AG08395 (cell line): ENCODE measurements at regions not wholly inside any gene's neighbourhood (a gene's known extent, or its start where the extent isn't known, plus 50 kb on each side); places are given as distances from the start of the nearest gene placed in this dataset.

Source experiments
- DNase-seq: peaks from one replicate; pipeline ENCODE4 v3.0.0; 2012; ENCODE audit warnings: mixed read lengths, low spot score

DNA sequence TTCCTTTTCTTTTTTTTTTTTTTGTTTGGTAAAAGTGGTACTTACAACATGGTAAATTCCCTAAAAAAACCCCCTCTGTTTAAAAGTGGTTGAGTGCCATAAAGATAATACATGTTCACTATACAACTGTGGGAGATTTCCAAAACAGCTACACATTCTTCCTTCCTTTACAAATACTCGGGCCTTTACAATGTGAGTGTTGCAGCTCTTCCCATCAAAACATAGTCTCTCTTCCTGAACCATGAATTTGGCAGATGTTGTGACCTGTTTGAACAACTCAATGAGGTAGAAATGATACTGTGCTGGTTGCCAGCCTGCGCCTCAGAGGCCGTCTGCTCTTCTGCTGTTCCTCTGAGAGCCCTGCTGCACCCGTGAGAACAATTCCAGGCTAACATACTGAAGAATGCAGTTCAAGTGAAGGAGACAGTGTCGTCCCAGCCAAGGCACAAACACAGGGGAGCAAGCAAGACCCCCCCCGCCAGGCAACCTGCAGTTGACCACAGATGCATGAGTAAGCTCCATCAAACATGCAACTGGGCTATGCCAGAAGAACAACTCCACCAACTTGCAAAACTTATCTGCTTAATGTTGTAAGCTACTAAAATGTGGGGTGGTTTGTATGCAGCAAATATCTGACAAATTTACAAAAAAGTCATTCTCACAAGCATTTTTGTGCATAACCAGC, 645.0 kb downstream of the PCDH7 start:
- DNase-seq, result peak; percentile 3

DNA sequence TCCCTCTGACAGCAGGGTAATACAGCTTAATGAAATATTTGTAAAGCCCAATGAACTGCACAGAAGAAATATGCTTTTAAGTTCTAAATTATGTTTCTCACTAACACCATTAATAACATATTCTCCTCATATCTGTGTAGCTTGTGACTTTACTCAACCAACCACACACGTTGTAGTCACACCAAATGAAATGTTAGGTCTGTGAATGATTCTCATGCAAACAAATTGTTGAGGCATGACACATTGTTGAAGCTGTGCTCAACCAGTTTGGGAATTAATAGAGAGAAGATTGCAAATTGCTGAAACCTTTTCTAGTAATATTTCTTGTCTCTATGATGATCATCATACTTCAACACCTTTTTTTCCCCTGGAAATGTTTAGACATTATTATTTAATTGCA, 645.9 kb downstream of the PCDH7 start:
- peak; percentile 36 for DNase-seq

DNA sequence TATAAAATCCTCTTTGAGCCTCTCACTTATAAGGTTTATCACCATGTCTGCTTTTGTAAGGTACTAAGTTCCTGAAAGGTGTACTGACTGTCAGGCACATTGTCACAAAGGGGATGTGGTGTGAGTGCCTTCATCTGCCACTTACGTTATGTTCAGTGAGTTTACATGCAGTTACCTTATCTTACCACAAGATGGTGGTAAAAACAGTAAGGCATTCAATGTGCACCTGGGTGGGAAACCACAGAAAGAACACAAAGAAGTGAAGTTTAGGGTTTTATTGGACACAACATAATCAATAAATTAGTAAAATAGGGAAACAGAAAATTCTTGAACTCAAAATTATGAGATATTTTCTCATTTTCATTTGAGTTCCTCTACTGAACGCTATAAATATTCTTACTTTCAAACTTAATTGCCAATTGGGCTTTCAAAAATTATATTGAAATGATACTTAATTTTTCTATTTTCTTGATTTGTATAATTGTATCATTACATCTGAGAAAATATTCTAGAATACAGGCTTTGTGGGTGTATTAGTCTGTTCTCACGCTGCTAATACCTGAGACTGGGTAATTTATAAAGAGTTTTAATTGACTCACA, 650.8 kb downstream of the PCDH7 start:
- DNase-seq, result peak; percentile 50

DNA sequence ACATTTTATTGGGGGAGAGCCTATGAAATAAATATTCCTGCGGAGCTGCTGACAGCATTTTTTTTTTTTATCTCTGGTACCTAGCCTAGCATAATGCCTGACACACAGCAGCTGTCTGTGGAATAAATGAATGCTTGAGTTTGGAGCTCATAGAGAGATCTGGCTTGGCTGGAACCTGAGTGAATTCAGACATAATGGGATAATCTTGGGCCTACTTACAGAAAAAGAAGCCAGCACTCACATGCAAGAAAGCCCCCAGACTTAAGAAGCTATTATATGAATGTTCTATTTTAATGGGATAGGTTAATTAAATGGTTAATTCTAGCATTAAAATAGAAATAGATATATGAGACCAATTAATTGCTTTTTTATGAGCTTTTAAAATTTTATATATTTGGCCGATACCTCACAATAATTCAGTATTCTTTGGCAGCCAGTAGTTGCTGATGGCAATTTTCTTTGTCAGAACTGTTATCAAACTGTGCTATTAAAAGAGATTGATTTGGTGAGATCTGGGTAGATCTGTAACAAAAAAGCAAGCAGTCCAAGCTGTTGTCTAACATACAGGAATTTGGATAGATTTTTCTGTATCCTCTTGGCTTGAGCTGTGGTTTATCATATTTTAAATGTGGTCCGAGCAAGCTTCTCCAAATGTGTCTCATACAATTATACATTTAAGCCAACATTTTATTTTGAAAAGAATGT, 654.2 kb downstream of the PCDH7 start:
- no peak for DNase-seq

DNA sequence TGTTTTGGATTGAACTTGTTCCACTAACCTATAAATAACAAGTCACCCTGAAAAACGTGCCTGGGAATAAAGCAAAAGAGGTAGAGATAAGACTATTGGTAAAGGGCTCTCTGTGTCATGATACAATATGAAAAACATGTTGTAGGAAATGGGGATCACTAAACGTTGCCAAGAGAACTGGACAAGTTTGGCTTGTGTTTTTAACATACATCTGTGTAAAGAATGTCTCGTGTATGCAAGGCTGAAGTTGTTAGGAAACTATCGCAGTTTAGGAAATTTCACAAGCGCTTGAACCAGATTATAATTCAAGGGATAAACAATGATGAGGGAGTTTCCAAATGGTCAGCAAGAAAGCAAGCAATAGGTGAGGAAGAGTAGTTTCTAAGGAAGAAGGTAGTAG, 655.8 kb downstream of the PCDH7 start:
- DNase-seq, result no peak

DNA sequence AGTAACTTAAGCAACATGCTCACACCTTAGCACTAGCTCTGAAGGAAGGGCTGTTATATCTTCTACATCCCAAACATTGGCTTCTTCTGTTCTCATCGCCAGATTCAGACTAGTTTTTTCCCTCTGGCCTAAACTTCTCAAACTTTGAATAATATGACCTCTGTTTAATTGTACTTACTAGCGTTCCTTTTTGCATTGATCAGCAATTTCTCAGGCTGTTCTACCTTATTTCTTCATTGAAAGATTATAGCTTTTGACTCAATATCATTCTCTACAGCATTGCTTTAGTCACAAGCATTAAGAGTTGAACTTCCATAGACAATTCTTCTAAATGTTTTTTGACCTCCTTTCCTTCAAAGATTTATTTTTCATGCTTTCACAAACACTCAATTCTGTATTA, 659.2 kb downstream of the PCDH7 start:
- DNase-seq, result no peak

DNA sequence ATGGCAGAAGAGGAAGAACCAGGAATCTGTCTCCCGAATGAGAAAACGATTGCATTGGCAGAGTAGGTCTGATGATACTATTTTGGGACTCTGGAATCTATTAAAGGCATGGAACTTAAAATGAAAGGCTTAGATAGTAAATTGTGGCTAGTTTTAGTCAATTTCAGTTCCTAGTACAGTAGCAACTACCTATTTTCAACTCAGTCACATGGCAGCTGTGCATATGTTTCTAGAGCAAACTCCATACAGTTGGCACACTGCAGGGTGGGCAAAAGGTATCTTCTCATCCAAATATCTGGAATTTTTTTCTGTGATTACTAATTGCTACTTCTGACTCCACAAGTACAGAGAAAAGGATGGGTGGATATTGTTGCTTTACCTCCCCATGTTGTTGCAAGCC, 663.6 kb downstream of the PCDH7 start:
- no peak for DNase-seq

DNA sequence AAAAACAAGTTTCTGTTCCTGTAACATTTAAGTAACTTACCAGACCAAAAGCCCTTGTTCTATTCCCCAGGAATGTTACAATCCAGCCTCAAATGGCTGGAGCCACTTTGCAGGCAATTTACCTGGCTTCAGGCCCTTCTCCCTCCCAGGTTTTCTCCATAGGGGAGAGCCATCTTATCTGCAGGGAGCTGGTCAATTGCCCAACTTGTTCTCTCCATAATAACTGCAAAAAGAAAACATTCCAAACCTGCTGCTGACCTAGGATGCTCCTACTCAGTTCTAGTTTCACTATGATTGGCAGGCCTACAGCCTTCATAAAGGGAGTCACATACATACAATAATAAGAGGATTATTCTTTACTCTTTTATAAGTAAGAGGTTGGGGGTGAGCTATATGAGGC, 670.7 kb downstream of the PCDH7 start:
- DNase-seq, result no peak

DNA sequence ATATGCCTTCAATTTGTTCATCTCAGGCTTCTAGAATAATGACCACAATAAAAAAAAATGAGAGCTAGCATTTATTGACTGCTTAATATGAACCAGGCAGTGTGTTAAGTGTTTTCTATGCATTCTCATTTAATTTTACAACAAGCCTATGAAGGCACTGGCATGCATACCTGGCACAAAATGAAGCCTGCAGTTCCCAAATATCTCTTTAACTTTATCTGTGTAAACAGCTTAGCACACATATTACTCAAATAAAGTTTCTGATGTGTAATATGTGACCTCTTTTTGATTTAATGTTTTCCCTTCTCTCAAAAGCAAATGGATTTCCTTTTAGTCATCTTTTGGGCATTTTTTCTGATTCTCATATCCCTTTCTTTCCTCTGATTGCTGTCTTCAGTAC, 671.8 kb downstream of the PCDH7 start:
- no peak for DNase-seq

DNA sequence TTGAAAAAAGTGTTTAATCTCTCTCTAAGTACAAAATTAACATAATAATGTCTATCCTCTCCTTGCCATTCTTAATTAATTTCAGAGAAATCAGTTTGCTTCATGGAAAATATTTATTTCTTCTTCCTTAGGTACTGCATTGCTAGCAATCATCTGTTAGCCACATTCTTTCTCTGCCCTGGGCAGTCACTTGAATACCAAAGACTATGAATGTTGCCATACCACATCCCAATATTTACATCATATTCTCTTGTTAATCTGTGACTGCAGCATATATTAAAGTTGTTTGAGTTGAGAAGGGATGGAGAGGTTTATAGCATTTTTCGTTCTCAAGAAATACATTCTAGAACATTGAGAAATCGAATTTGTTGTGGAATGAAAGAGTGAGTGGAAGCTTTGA, 672.8 kb downstream of the PCDH7 start:
- no peak for DNase-seq

DNA sequence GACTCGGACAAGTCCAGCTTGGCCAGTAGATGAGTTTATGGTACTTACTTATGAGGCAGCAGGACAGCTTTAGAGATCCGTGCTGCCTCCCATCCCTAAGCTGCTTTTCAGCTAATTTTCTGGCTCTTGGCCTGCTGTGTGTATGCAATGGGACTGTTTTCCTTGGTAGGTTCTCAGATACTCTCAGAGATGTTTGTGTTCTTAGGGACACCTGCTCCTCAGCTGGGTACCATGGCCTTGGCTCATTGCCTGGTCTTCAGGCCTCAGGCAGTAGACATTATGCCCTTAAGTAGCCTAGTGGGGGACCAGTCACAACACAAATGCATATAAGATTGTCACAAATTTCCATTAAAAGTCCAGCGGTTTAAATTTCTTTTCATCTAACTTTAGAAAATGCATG, 688.0 kb downstream of the PCDH7 start:
- no peak for DNase-seq

DNA sequence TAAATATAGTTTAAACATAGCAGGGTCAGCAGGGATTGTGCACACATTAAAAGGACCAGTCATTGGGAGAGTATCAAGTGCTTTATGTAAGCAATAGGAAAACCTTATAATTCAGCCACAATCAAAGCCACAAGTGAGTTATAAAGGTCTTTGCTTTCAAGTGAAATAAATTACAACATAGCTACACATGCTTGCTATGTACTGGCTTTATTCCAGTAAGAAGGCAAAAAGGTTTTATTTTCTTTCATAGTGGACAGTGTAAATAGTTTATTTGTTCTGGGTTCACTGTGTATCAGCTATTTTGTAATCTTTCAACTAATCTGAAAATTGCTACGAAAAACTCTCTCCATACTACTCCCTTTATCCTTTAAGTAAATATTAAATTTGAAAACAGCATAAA, 691.4 kb downstream of the PCDH7 start:
- no peak for DNase-seq

DNA sequence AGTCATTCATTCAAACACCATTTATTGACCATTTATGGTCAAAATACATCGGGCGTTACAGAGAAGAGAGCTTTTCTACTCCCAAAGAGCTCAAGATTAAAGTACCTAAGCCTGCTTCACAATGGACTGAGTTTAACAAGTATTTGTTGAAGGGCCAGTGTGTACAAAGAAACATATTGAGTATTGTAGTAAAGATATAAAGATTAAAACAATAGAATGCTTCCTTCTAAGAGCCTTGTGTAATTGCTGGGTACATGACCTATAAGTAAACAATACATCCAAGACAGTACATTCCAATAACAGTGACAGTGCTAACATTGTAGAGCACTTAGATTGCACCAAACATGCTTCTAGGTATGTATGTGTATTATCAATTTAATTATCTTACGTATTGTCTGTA, 695.5 kb downstream of the PCDH7 start:
- DNase-seq, result no peak

DNA sequence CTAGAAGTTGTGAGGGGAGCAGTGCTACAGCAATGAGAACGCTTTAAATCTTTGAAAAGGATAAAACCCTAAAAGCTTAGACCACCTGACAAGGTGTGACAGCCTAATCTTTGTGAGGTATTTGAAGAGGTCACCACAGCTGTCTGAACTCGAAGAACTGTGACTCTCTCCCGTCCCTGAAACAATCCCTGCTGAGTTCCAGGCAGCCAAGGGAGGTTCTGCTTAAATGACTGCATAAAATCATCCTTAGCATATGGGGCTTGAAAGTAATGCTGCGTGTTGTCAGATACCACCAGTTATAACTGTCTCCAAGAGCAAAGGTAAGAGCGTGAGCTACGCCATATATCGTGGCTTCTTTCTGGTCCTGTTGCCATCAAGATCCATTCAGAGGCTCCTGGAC, 696.3 kb downstream of the PCDH7 start:
- DNase-seq, result no peak

DNA sequence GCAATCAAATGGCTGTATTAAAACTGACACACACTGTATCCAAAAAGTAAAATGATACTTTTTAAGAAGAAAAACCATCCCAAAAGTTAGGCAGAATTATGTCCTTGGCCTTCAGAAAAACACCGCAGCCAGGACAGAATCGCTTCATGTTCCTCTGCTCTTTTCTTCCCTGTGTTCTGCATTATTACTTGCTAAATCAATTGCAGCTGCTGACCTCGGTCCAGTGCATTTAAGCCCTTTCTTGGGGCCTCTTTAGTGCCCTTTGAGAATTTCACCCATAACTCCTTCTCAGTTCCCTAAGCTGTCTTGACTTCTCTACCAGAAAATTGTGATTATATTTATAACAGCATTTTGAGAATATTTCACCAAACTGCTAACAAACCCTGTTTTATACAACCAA, 696.9 kb downstream of the PCDH7 start:
- no peak for DNase-seq

DNA sequence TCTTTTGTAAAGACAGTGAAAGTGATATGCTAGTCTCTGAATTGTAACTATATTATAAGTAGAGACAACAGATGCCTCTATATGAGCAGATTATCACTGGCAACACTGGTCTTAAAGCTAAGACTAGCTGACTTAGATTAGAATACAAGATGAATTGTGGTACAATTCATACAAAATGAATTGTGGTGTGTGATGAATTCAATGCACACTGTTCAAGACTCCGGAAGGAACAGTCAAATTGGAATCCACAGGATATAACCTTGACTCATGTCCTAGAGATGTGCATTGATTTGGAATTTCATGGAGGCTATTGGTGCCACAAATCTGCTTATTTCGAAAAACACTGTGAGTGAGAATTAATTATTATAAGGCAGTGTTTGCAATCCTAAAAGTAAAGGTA, 701.8 kb downstream of the PCDH7 start:
- no peak for DNase-seq

DNA sequence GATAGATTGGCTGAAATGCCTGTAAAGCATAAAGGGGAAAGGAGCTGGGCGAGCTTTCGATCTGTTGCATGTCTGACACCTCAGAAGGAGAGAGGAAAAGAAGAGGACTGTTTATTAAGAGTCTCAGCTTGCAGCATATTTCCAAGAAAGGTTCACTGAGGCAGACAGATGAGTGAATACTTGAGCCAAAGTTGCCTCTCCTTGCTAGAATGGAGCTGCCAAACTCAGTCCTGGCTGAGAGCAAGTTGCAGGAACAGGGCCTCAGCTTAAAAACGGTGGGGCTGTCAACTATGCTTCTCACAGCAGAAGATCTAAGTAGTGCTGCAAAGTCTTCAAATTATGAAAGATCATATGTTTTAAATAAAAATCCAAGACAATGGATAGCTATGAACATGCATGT, 707.5 kb downstream of the PCDH7 start:
- no peak for DNase-seq

DNA sequence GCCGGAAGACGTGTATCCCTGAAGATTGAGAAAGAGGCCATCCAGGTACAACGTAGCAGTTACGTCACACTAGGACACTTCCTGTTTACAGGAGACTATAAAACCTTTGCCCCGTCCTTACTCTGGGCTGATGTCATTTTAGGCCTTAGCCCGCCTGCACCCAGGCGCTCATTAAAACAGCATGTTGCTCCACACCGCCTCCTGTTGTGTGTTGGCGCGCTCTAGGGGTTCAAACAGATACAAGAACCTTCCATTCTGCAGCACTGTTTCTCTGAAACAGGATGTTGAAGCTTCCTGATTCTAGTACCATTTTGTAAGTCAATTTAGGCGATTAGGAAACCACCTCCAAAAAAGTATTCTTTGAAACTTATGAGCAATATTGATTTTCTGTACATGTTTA, 722.1 kb downstream of the PCDH7 start:
- no peak for DNase-seq

DNA sequence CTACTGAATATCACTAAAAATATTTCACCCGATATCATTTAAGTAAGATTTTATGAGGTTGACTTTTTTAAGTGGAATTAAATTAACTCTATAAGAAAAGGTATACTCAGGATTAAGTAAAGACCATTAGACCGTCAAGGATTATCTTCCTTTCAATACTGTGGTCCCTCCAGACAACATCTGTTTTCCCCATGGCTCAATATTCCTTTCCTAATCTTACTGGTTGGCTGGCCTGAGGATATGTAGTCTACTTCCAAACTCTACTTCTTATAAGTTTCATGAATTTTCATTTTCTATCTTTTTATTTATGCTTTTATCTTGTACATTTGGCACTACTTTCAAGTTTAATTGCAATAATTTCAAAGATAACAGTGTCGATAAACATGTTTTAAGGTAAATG, 725.4 kb downstream of the PCDH7 start:
- DNase-seq, result no peak

DNA sequence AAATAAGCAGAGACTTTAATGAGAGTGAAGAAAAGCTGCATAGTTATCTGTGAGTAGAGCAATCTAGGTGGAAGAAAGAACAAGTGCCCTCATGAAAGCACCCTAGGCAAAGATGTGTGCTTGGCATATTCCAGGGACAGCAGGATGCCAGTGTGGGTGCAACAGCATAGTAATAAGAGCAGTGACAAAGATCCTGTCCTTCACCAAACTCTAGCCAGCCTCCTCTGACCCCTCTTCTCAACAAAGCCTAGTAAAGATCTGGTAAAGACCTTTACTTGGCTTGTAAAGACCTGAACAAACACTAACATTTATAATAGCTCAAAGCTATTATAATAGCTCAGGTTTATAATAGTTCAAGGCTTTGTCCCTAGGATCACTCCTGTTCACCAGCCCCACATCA, 735.4 kb downstream of the PCDH7 start:
- DNase-seq, result no peak

DNA sequence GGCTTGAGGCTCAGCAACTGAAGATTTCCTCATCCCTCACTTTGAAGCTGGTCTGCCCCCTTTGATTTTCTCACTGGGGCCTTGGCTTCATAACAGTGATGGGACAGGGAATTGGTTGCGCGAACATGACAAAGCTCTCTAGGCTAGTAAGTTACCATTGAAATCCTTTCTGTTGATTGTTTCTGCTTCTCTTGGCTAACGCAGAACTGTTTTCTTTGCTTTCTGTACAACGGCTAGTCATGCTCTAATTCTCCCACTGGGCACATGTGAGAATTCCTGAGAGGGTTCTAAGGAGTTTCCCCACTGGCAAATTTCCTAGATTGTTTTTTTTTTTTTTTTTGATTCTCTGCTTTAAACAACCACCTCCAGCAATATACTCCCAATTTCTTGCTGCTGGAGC, 738.6 kb downstream of the PCDH7 start:
- peak; percentile 45 for DNase-seq

DNA sequence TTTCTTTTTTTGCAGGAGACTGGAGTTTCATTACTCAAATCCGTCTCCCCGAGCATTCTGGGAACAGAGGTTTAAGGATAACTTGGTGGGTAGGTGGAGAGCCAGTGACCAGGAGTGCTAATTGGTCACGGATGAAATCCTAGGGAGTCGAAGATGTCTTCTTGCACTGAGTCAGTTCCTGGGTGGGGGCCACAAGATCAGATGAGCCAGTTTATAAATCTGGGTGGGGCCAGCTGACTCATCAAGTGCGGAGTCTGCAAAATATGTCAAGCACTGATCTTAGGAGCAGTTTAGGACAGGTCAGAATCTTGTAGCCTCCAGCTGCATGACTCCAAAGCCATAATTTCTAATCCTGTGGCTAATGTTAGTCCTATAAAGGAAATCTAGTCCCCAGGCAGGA, 741.3 kb downstream of the PCDH7 start:
- DNase-seq, result peak; percentile 11

DNA sequence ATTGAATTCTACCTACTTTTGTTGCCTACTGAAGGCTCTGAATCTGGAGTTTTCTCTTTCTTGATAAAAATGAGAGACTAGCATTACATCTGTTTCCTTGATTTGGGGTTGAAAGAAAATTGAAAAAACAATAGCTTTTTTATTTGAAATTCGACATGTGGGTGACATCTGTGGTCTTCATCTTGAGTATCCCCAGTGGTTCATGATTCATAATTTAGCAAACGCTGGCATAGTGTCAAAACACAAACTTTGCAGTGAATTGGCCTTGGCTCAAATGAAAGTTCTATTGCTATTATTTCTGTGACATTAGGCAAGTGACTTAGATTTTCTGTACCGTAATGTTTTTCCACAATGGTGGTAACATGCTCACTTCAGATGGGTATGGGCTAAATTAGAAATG, 747.6 kb downstream of the PCDH7 start:
- peak; percentile 2 for DNase-seq

DNA sequence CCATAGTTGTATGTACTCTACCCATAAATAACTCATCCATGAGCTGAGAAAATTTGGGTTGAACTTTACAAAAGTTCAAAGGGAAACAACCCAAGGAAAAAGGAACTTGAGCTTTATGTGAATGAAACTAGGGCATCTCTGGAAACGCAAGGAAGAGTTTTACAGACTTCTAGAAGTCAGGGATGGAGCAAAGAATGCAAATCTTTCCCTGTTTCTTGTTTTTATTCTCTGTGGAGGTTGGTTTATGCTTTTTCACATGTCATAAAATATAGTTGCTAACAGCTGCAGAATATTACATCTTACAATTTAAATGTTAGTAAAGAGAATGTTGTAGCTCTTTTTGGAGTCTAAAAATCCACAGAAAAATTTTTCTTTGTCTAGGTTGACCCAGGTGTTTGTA, 754.1 kb downstream of the PCDH7 start:
- DNase-seq, result no peak
